RWPE1 (cell line): ENCODE measurements at regions not wholly inside any gene's neighbourhood (a gene's known extent, or its start where the extent isn't known, plus 50 kb on each side); places are given as distances from the start of the nearest gene placed in this dataset.
"Not testable (repeated sequence)": the region's sequence is repeated elsewhere in the genome, so short reads cannot be mapped to it uniquely, and the experiment has no call there.

Experiments
- CTCF ChIA-PET: fragments of 350-600 bp; sonication (Branson Sonifier 250); formaldehyde crosslinking; extraction: SDS; loops from one replicate; lab custom pipeline; 2021; lab: Yijun Ruan, JAX
- POLR2A ChIA-PET: fragments of 400-600 bp; formaldehyde crosslinking; extraction: SDS; loops from one replicate; lab custom pipeline; 2020; ENCODE audit warnings: antibody characterized with exemption; ENCODE audit not compliant: low non-redundant PET; lab: Yijun Ruan, JAX
- DNase-seq: peaks from one replicate; pipeline ENCODE4 v3.0.0; 2012; ENCODE audit warnings: low spot score
- H3K27ac ChIP-seq: fragments of 450-650 bp; 2 replicates; pipeline ENCODE4 v1.5.1; 2017
- TF ChIP-seq, protein P1 (sequence below): fragments of 450-650 bp; conservative IDR thresholded peaks from 2 replicates; pipeline ENCODE4 v1.5.1; 2017; ENCODE audit warnings: low read depth, mild to moderate bottlenecking

DNA sequence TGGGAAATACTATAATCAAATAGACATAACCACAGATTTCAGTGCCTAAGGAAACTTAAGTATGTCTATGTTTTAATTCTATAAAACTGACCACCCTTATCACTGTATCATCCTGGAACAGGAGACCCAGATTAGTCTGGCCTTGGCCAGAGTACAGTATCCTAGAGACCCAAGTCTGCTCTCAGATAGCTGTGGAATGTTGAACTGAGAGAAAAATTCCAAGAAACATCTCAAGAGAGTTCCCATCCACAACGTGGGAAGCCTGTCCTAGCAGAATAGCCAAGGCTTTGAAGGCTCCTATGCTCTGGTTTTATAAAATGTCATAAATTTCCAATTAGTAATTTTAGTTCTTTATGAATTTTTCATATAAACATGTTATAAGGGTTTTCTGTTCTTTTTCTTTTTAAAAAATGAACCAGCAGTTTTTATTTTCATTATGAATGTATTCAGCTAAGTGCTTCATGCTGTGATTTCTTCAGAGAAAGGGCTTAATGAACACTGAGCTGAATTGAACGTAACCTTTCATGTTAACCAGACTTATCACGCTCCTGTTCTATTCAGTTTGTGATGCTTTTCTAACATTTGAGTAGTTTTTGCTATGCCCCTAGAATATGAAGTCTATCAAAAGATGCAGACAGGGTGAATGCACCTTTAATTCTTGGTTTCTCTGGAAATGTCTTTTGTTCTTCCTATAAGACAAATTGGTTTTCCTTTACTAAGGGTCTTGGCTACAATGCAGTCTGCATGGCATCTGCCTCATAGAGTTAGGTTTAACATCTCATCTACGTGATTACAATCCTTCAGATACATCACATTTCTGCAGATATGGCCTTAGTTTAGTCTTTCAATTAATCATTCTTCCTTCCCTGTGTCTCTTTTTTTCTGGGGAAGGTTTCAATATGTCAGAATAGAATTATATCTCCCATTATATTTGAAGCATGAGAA is 230.8 kb downstream of the CYLC2 start:
- DNase-seq, result no peak
- ChIA-PET CTCF (interaction anchor here (0.7 kb wide), 1 partner anchor 361 kb away, joined by 3 read pairs; no protein-coding TSS in a partner anchor), POLR2A (no interaction called here)
- TF ChIP-seq, protein P1, sequence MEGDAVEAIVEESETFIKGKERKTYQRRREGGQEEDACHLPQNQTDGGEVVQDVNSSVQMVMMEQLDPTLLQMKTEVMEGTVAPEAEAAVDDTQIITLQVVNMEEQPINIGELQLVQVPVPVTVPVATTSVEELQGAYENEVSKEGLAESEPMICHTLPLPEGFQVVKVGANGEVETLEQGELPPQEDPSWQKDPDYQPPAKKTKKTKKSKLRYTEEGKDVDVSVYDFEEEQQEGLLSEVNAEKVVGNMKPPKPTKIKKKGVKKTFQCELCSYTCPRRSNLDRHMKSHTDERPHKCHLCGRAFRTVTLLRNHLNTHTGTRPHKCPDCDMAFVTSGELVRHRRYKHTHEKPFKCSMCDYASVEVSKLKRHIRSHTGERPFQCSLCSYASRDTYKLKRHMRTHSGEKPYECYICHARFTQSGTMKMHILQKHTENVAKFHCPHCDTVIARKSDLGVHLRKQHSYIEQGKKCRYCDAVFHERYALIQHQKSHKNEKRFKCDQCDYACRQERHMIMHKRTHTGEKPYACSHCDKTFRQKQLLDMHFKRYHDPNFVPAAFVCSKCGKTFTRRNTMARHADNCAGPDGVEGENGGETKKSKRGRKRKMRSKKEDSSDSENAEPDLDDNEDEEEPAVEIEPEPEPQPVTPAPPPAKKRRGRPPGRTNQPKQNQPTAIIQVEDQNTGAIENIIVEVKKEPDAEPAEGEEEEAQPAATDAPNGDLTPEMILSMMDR, result no peak
- H3K27ac ChIP-seq, result no peak overlapping the region

GRCh38 chr9:103226647-103227013 is 231.5 kb downstream of the CYLC2 start:
- no peak overlapping the region for H3K27ac ChIP-seq
- TF ChIP-seq, protein P1, result no peak
- DNase-seq, result no peak
- POLR2A ChIA-PET, result no interaction called here
- CTCF ChIA-PET, result no interaction called here

DNA sequence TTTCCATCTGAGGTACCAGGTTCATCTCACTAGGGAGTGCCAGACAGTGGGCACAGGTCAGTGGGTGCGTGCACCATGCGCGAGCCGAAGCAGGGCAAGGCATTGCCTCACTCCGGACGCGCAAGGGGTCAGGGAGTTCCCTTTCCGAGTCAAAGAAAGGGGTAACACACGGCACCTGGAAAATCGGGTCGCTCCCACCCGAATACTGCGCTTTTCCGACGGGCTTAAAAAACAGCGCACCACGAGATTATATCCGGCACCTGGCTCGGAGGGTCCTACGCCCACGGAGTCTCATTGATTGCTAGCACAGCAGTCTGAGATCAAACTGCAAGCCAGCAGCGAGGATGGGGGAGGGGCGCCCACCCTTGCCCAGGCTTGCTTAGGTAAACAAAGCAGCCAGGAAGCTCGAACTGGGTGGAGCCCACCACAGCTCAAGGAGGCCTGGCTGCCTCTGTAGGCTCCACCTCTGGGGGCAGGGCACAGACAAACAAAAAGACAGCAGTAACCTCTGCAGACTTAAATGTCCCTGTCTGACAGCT is 242.5 kb downstream of the CYLC2 start:
- DNase-seq, POLR2A ChIA-PET, H3K27ac ChIP-seq, CTCF ChIA-PET: not testable (repeated sequence)

- TF ChIP-seq, protein P1, result no peak
- no peak overlapping the region for H3K27ac ChIP-seq
- peak; percentile 65 for DNase-seq
- ChIA-PET POLR2A (no interaction called here), CTCF (no interaction called here)
Observed at GRCh38 chr9:103242025-103242424, 246.9 kb downstream of the CYLC2 start.

DNA sequence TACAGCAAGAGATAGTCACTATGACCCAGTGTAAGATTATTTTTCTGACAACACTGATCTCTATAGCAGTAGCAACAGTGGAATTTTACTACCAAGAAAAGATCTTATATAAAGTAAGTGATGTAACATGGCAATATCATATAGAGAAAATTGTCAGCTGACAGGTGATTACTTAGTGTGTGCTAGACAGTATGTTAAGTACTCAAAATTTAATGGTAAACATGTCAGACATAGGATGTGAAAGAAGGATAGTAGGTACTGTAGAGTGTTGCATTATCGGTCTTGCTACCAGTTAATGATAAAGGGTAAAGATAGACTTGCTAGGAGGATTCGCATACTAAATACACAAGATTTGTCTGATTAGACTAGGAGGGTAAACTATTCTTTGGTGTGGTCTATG is 247.4 kb downstream of the CYLC2 start:
- TF ChIP-seq, protein P1, result no peak
- ChIA-PET POLR2A (no interaction called here), CTCF (interaction anchor here (0.6 kb wide), 1 partner anchor 1288 kb away, joined by 3 read pairs; no protein-coding TSS in a partner anchor)
- DNase-seq, result no peak
- no peak overlapping the region for H3K27ac ChIP-seq

DNA sequence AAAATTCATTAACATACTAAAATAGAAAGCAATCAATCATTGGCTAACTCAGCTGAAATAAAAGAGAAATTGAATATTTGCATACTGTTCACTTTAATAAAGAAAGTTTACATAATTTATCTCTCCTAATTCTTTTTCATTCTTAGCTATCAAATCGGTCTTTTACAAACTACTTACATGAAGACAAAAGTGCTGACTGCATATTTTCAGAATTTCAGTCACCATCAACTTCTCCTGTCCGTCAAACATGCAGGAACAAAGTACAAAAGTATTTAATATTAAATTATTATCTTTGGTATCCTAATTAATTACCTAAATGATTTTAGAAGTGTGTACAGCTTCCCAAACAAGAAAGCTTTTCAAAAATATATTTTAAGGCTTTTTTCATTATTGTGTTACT is 248.4 kb downstream of the CYLC2 start:
- ChIA-PET POLR2A (no interaction called here), CTCF (no interaction called here)
- TF ChIP-seq, protein P1, result no peak
- DNase-seq, result no peak
- no peak overlapping the region for H3K27ac ChIP-seq

- POLR2A ChIA-PET, result no interaction called here
- CTCF ChIA-PET, result no interaction called here
Observed at GRCh38 chr9:103245369-103245768, 250.2 kb downstream of the CYLC2 start.

More at GRCh38 chr9:103245369-103245768, 250.2 kb downstream of the CYLC2 start:
- H3K27ac ChIP-seq, result no peak overlapping the region
- TF ChIP-seq, protein P1, result no peak
- no peak for DNase-seq
